ENCODE measurements at regions not wholly inside any gene's neighbourhood (a gene's known extent, or its start where the extent isn't known, plus 50 kb on each side); places are given as distances from the start of the nearest gene placed in this dataset.
"Not testable (repeated sequence)": the region's sequence is repeated elsewhere in the genome, so short reads cannot be mapped to it uniquely, and the experiment has no call there.

DNA sequence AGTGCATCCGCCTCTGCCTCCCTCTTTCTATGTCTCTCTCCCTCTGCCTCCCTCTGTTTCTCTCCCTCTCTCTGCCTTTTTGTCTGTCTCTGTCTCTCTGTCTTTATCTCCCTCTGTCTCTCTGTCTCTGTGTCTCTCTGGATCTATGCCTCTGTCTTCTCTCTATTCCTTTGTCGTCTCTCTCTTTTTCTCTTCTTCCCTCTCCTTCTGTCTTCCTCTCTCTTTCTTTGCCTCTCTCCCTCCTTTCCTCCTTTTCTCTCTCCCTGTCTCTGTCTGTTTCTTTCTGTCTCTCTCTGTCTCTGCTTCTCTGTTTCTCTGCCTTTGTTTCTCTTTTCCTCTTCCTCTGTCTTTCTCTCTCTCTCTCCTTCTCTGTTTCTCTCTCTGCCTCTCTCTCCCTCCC lies 678.8 kb upstream of the NRP1 start:
- no peak for DNase-seq

DNA sequence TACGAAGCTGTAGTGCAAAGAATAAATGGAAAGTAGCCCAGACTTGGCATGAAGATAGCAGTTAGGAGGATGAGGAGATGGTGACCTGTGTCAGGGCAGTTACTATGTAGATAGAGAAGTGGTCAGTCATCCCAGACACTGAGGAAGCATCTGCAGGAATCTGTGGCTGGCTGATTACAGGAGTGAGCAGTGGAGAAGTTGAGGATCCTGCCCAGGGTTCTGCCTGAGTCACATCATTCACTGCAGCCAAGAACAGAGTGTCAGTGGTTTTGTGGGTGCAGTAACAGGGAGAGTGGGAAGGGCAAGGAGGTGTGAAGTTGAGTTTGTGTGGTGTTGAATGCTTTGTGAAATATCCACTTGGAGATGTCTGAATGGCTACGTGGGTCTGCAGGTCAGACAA lies 676.4 kb upstream of the NRP1 start:
- peak; percentile 2 for DNase-seq

DNA sequence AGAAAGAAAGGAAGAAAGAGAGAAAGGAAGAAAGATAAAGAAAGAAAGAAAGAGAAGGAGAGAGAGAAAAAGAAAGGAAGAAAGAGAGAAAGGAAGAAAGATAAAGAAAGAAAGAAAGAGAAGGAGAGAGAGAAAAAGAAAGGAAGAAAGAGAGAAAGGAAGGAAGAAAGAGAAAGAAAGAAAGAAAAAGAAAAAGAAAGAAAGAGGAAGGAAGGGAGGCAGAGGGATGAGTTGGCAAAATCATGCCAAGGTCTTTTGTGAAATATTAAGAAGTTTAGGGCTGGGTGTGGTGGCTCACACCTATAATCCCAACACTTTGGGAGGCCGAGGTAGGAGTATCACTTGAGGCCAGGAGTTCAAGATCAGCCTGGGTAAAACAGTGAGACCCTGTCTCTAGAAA lies 675.8 kb upstream of the NRP1 start:
- not testable (repeated sequence) for DNase-seq

DNA sequence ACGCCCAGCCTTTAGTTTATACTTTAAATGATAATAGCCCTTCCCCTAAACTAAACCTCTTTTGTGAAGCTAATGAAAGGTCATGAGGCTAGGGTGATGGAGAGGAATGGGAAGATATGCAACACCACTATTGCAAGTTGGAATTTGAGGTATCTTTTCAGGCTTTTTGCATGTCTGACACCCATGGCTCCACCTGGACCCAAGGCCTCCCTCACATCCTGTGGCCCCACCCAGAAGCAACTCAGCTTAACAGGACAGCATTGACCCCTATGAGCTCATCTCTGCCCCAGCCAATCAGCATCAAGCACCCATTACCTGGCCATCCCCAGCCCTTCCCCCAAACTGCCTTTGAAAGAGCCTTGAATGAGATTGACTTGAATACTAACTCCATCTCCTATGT lies 674.2 kb upstream of the NRP1 start:
- no peak for DNase-seq

DNA sequence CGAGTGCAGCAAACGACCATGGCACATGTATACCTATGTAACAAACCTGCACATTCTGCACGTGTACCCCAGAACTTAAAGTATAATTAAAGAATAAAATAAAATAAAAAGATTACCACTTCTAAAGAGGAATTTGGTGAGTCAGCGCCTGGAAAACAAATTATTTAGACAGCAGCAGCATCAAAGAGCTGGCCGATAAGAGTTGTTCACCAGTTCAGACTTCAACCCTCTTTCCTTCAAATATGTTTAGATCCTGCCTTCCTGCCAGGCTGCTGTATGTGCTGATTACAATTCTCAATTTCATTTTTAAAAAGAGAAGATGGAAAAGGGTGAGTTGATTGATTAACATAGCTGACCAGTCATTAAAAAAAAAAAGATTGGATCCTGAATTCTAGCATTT lies 672.0 kb upstream of the NRP1 start:
- DNase-seq, result no peak

DNA sequence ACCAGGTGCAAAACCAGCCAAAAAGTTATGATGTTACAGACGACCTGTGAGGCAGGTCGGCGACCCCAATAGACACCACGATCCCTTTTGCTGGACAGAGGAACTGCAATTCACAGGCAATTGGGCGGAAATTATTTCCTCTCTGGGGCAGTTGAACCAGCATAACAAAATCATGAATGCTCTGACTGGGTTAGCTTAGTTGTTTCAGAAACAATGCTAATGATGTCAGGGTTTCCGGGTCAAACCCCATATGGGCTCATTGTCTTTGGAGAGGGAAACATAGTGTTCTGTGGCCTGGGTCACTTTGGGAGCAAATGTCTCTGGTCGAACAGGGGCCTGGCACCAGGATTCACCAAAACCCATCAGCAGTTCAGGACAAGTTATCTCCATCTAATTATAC lies 669.1 kb upstream of the NRP1 start:
- DNase-seq, result peak; percentile 67

DNA sequence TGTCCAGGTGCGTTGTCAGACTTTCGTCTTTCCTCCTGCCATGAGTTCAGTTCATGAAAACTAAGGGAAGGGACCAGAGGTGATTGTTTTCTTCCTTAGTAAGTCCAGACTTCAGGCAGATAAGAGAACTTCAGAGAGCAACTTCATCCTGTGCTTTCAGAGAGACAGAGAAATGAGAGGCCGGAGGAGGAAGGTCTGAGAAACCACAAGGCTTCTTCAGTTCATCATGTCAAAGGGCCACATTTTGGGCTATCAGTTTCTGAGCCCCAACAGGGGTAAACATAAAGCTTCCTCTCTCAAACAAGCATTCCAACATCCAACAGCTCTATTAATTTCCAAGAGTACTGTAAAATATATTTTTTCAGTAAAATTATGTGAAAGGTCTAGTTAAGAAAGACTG lies 668.4 kb upstream of the NRP1 start:
- no peak for DNase-seq

DNA sequence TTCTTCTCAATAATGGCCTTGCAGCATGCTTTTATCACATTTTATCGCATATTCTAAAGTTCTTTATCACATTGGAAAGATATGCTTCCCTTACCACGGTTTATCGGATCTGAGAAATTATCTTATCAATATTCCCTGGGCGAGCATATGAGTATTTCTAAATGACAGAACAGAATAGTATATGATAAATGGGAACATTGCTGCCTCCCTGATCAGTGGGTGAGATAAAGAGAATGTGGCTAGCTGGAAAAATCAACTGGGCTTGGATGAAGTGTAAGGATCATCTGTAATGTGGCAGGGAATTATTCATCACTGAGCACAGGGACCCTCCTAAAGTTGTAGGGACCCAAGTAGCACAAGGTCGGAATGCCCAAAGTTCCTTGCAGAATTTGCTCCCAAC lies 667.4 kb upstream of the NRP1 start:
- no peak for DNase-seq

DNA sequence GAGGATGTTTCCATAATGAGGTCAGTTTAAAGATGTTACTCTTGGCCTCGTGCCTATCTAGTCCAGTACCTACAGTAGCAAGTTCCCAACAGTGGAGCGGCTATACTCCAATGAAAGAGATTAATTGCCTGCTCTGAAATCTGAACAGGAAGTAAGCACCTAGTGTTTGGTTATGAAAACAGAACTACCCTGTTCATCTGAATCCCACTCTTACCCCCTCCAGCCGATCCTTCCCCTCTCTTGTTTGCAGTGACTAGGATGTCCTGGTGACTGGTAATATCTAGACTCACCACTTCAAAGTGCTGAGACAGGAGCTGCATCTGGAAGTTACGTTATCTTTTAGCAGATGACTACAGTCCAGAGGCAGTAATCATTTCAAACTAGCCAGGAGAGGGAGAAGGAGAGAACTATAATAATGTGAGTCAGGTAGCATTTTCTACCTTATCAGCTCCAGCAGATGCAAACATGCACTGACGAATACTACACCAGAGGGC lies 666.7 kb upstream of the NRP1 start:
- DNase-seq, result no peak

DNA sequence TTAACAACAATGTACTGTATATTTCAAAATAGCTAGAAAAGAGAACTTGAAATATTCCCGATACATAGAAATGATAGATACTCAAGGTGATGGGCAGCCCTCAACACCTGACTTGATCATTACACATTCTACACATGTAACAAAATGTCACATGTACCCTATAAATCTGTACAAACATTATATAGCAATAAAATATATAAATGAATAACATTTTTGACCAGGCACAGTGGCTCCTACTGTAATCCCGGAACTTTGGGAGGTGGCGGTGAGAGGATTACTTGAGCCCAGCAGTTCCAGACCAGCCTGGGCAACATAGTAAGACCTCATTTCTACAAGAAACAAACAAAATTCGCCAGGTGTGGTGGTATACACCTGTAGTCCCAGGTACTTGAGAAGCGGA lies 659.5 kb upstream of the NRP1 start:
- no peak for DNase-seq

DNA sequence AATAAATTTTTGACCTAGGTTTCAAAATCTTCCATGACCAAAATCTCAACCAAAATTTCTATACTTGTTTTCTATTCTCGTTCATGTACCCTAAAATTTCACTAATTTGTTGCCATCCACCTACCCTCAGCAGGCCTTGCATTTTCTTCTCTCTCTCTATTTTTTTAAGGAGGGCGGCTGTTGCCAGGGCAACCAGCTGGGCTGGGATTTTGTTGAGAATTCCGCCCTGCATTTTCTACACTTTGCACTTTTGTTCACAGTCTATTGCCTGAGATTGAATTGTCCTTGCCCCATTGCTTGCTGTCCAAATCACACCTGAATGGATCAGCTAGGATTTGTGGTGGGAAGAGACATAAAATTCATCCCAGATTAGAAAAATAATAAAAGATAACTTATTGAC lies 657.5 kb upstream of the NRP1 start:
- no peak for DNase-seq

DNA sequence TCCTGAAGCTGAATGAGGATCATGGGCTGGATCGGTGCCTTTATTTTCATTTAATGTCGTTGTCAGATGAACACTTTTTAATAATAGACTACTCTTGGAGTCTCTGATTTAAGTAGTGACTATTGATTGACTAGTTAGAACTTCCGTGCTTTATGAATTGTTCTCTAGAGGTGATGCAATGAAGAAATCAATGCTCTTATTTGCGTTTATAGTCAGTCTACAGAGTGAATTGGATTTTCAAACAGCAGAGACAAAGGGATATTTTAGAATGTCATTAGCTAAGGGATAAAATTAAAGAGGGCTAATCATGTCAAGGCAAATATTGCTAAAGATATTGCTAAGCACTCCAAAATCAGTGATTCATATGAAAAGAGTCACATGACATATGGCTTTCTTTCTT lies 652.0 kb upstream of the NRP1 start:
- no peak for DNase-seq

DNA sequence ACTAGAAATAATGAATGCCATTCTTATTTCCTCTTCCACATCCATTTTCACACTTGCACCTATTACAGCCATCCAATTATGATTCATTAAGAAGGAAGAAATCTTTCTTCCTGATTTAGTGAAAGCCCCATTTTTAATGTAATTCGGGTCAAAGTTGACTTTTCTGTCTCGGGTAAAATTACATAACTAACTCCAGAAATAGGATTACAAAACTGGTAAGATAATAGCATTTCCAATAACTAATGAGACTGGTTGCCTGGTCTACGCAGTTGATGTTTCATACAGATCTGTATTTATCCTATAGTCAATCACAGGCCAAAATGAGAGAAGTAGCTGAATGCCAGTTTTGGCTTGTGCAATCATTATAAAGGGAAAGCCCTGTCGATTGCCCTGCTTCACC lies 651.5 kb upstream of the NRP1 start:
- no peak for DNase-seq

DNA sequence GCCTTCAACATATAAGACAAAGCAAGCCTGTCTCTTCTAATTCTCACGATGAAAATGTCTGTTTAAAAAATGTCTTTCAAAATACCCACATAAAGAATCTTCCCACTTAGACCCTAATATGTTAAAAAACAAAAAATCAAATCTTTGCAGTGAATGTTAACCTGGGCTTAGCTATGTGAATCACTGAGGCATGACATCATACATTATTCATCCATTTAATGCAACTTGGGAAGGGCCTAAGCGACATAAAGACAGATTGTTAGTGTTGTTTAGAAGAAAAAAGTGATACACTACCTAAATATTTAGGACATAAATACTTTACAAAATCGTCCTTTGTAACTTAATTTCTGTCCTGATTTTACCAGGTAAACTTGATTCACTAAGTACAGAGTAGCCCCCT lies 648.5 kb upstream of the NRP1 start:
- DNase-seq, result no peak

DNA sequence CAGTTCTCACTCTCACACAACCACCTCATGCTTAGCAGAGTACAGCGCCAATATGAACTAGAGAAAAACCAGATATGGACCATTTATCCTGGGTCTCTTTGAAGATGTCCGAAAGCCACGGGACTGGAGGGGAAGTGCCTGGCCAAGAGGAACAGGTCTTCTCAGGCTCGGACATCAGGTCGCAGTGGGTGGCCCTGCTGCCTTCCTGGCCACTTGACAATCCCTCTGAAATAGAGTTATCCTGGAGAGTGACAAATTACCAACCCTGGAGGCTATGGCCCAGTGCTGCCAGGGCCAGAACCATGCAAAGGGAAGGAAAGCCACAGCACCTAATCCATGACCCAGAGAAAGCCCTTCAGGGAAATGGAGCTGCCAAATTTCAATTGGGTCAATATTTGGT lies 646.8 kb upstream of the NRP1 start:
- no peak for DNase-seq

DNA sequence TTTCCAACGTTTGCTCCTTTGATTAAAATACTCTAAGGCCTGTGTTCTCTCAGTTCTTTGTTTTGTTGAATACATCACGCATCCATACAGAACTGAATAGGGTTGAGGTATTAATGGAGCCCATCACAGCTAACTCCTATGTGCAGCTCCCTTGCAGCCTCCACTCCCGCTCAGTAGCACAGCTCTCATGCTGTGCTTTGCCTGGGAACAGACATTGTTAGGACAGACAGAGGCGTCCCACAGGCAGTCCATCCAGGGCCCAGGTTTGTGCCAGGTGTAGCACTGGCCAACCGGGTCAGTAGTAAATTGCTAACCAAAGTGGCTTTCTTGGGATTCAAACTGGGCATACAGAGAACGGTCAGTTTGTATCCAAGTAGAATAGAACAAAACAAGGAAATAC lies 644.7 kb upstream of the NRP1 start:
- no peak for DNase-seq

DNA sequence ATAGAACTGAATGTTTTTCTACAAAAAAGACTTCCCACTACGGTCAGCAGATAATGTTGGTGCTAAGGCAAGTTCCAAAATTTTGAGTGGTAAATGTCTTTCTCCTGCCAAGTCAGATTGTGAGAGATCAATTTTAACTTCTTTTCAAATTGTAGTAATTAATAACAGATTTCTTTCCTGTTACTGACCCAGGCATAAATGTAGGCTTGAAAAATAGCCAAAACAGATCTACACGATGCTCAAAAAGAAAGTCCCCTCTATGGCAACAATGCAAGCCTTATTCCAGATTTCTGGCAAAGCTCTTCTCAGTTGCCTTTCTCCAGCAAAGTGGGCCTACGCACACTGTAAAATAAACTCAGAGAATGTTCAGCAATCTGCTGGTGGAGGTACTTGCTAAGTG lies 641.0 kb upstream of the NRP1 start:
- no peak for DNase-seq

DNA sequence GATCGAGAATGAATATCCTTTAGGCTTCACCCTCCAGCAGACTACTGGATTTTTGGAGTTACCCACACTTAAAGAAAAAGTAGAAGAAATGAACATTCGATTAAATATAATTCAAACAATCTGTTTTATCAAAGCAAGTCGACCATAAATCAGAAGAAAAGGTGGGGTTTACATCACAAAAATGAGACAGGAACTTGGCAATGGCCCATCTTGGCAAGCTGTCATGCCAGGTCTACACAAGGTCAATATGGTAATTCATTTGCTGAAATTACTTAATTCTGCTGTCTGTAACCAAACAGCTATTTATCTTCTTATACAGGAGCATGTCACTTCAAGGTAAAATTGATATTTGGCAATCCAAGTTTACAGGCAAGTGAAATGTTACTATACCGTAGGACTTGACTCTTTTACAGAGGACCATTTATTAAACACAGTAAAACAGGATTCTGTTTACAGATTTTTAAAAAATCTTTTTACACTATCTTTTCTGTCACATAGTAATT lies 640.6 kb upstream of the NRP1 start:
- DNase-seq, result no peak

DNA sequence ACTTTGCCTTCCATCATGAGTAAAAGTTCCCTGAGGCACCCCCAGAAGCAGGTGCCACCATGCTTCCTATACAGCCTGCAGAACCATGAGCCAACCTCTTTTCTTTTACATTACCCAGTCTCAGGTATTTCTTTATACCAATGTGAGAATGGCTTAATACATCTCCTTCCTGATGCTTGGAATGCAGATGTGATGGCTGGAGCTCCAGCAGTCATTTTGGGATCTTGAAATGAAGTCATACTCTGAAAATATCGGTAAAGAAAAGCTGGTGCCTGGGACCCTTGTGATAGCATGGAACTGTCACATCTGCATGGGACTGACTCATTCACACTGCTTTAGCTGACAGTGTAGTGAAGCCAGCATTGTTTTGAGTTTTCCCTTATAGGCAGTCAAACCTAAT lies 634.5 kb upstream of the NRP1 start:
- DNase-seq, result no peak

DNA sequence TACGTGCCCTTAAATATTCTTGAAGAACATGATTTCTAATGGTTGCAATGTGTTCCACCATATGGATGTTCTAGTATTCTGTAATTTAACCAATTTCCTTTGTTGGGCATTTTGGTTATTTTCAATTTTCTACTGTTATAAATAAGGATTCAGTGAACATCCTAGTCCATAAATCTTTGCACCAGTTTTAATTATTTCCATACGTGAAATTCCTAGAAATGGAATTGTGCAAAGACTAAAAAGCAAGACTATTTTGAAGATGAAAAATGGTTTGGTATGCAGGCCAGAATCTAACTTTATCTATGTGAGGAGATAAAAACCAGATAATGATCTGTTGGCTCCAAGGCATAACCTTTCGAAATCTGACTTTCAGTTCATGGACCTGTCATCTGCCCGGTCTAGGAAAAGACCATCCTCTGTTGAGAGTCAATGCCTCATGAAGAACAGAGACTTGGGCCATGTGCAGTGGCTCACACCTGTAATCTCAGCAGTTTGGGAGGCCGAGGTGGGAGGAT lies 633.2 kb upstream of the NRP1 start:
- no peak for DNase-seq

DNA sequence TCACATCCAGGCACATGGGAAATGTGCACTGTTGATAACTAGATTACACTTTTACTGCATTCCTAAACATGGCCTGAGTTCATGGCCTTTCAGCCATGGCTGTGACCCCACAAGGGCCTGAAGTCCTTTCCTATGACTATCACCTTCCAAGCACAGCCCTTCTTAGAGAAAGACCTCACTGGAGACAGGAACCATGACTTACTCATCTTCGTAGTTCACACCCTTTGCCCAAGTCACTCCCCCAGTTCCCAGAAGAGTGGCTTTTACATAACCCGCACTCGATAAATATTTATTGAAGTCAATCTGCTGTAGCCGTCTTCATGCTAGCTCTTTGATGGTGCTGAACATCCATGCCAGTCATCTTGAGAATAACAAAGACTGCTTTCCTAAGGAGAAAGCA lies 632.5 kb upstream of the NRP1 start:
- DNase-seq, result no peak

DNA sequence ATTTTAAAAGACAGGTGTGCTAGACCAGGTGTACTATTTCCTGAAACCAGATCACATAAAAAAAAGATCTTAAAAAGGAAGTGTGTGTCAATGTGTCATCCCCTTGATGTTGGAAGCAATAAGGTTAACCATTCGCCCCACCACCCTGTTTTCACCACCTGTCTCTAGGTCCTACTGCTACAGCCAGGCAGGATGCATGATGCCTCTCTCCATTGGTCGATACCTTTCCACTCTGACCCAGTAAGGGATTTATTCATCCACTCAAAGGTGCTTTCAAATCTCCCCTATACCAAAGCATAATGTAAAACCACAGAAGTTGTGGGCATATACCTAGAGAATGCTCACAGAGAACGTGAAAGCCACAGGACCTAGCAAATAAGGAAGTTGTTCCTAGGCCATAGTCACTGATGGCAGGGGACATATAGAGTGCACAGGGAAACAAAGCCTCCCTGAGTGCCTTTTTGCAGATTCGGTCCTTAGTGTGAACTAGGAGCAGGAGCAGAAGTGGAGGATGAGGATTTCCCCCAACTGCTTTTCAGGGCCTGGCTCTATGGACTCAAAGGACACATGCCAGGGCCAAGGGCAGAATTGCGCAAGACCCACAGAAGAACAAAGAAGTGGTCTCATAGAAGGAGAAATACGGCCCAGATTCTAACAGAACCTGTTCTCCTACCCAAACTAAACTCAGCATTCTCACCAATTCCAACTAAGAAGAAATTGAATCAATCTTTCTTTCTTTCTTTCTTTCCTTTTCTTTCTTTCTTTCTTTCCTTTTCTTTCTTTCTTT lies 631.5 kb upstream of the NRP1 start:
- DNase-seq, result no peak

DNA sequence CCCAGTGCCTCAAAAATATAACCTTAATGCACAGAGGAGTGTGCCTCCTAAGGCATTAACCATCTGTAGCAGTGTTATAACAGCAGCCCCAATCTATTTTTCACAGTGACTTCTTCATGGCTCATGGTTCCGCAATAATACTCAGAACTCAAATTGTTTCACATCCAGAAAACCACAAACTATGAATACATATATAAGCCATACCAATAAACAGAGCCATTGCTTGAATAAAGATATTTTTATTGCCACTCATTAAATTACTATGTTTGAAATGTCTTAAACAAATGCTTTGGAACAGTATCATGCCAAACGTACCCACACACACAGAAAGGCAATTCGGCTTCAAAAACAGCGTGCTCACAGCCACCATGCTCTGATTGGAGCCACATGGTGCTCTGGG lies 629.3 kb upstream of the NRP1 start:
- no peak for DNase-seq

DNA sequence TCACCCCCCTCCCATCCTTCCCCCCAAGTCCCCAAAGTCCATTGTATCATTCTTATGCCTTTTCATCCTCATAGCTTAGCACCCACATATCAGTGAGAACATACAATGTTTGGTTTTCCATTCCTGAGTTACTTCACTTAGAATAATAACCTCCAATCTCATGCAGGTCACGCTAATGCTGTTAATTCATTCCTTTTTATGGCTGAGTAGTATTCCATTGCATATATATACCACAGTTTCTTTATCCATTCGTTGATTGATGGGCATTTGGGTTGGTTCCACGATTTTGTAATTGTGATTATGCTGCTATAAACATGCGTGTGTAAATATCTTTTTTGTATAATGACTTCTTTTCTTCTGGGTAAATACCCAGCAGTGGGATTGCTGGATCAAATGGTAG lies 621.9 kb upstream of the NRP1 start:
- not testable (repeated sequence) for DNase-seq

DNA sequence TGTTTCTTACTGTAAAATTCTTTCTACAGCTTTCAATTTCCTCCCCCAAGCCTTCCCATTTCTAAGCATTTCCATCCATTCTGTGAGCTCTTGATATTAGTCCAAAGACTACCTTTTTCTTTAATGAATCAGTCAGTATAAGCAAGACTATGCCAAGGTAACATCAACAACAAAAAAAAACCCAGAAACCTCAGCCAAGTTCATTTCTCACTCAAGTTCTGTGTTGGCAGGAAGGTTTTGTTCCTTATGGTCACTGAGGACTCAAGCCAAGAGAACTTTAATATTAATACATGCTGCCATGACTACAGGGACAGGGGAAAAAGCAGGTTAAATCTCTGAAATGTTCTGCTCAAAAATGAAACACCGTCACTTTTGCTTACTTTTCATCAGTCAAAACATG lies 621.2 kb upstream of the NRP1 start:
- no peak for DNase-seq

All from dermis blood vessel endothelial cell (primary cell).